Astrocyte (in vitro differentiated cells and primary cell): ENCODE measurements at regions not wholly inside any gene's neighbourhood (a gene's known extent, or its start where the extent isn't known, plus 50 kb on each side); places are given as distances from the start of the nearest gene placed in this dataset.

ENCODE experiments used
- DNase-seq: peaks from one replicate; pipeline ENCODE4 v3.0.0-alpha.2; 2010; ENCODE audit warnings: low read depth
- FAIRE-seq: peaks from 2 replicates; lab custom pipeline; 2011; peaks lifted over from hg19 to GRCh38; lab: Jason Lieb, UNC
- H2AFZ ChIP-seq: 2 replicates; pipeline ENCODE4 v1.6.0; 2012; ENCODE audit warnings: low read depth, low read length, inconsistent platforms
- H3K27ac ChIP-seq: 2 replicates; pipeline ENCODE4 v1.5.1; 2011; ENCODE audit warnings: low read depth, low read length, inconsistent platforms
- H3K27me3 ChIP-seq: 2 replicates; pipeline ENCODE4 v1.6.0; 2011; ENCODE audit warnings: low read length, inconsistent platforms; ENCODE audit not compliant: insufficient read depth
- H3K36me3 ChIP-seq: 2 replicates; pipeline ENCODE4 v1.5.1; 2011; ENCODE audit warnings: low read length, inconsistent platforms; ENCODE audit not compliant: insufficient read depth
- H3K4me1 ChIP-seq: 2 replicates; pipeline ENCODE4 v1.5.1; 2011; ENCODE audit warnings: low read length, inconsistent platforms; ENCODE audit not compliant: insufficient read depth
- H3K4me2 ChIP-seq: 2 replicates; pipeline ENCODE4 v1.6.0; 2012; ENCODE audit warnings: low read length, inconsistent platforms
- H3K4me3 ChIP-seq: 2 replicates; pipeline ENCODE4 v1.5.1; 2011; ENCODE audit warnings: low read depth, mild to moderate bottlenecking, low read length, inconsistent platforms; ENCODE audit not compliant: insufficient read depth
- H3K79me2 ChIP-seq: 2 replicates; pipeline ENCODE4 v1.6.0; 2012; ENCODE audit warnings: mild to moderate bottlenecking, low read length, inconsistent platforms; ENCODE audit not compliant: insufficient read depth
- H3K9ac ChIP-seq: 2 replicates; pipeline ENCODE4 v1.6.0; 2012; ENCODE audit warnings: mild to moderate bottlenecking, low read length, inconsistent platforms
- H3K9me3 ChIP-seq: 2 replicates; pipeline ENCODE4 v1.5.1; 2012; ENCODE audit warnings: low read depth, mild to moderate bottlenecking, low read length, inconsistent platforms; ENCODE audit not compliant: insufficient read depth
- H4K20me1 ChIP-seq: 2 replicates; pipeline ENCODE4 v1.6.0; 2012; ENCODE audit warnings: low read length, inconsistent platforms; ENCODE audit not compliant: insufficient read depth
- H3K27ac Mint-ChIP-seq: one replicate; pipeline ENCODE4 v1.8.0; 2021; ENCODE audit warnings: mild to moderate bottlenecking, mixed read lengths; ENCODE audit not compliant: unreplicated experiment
- H3K27me3 Mint-ChIP-seq: one replicate; pipeline ENCODE4 v1.8.0; 2021; ENCODE audit warnings: low read depth, mixed read lengths; ENCODE audit not compliant: unreplicated experiment
- H3K36me3 Mint-ChIP-seq: one replicate; pipeline ENCODE4 v1.8.0; 2021; ENCODE audit warnings: low read depth, mixed read lengths; ENCODE audit not compliant: unreplicated experiment
- H3K4me1 Mint-ChIP-seq: one replicate; pipeline ENCODE4 v1.8.0; 2021; ENCODE audit warnings: low read depth, mixed read lengths; ENCODE audit not compliant: unreplicated experiment
- H3K4me3 Mint-ChIP-seq: one replicate; pipeline ENCODE4 v1.8.0; 2021; ENCODE audit warnings: mild to moderate bottlenecking, moderate library complexity, mixed read lengths; ENCODE audit not compliant: unreplicated experiment
- H3K9me3 Mint-ChIP-seq: one replicate; pipeline ENCODE4 v1.8.0; 2021; ENCODE audit warnings: mild to moderate bottlenecking, mixed read lengths; ENCODE audit not compliant: unreplicated experiment
- CTCF ChIP-seq: IDR thresholded peaks from 2 replicates; pipeline ENCODE4 v1.5.1; 2011; ENCODE audit warnings: low read depth, mild to moderate bottlenecking, inconsistent platforms, low read length, moderate library complexity; ENCODE audit not compliant: insufficient read depth
- EZH2 ChIP-seq: IDR thresholded peaks from 2 replicates; pipeline ENCODE4 v1.6.1; 2012; ENCODE audit warnings: mild to moderate bottlenecking, low read length, inconsistent platforms; ENCODE audit not compliant: insufficient read depth

DNA sequence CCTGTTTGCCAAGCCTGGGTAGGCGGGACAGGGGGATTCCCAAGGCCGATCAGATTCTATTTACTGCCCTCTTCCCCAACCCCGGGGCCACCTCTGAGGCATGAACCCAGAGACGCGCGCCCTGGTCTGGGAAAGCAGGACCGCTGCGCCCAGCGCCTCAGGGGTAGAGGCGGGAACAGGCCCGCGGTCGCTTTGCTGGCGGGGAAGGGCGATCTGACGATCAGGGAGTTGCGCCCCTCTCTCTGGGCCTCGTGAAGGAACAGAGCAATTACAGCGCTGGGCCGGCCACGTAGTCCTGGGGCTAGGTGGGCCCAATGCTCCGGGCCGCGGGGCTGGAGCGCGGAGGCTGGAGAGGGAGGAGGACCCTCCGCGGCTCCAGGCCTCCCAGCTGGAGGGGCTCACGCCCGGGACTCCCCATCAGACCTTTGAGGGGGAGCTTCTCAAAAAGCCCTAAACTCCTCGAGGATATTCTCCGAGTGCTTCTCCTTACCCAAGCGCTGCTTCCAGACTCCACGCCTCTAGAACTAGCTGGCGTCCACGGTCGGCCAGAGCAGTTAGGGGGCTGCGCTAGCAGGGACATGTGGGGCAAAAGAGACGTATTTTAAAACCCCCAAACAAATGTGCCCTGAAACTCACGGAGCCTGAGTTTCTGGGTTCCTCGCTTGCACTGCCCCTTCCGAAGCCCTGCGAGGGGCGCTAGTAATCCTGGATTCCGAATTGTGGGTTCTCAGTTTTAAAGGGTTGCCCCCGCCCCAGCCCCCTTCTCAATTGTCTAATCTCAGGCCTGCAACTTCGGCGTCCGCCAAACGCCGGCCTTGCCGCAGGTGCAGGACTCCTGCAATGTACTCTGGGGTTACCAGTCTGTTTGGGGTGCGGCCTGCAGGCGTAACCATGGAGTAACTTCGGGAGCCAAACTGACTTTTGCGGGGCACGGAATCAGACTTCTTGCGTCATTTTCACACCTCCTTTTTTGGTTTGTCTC lies 57.6 kb downstream of the TMEM174 start:
- no peak overlapping the region for H3K27ac Mint-ChIP-seq
- peaks cover 17% of the 10 kb centered on the region for H3K4me1 ChIP-seq
- no peak overlapping the region for H3K4me3 Mint-ChIP-seq
- H3K4me2 ChIP-seq, result no peak overlapping the region
- H3K4me1 Mint-ChIP-seq, result peaks cover 17% of the 10 kb centered on the region
- H3K27me3 ChIP-seq, result peaks cover 10% of the 10 kb centered on the region
- H2AFZ ChIP-seq, result peak overlapping the region; percentile 21
- H3K27me3 Mint-ChIP-seq, result peaks cover 72% of the 10 kb centered on the region
- no peaks in the 10 kb centered on the region for H4K20me1 ChIP-seq
- H3K9me3 ChIP-seq, result no peaks in the 10 kb centered on the region
- no peaks in the 10 kb centered on the region for H3K9me3 Mint-ChIP-seq
- no peaks in the 10 kb centered on the region for H3K36me3 ChIP-seq
- no peak for FAIRE-seq
- no peak for DNase-seq
- H3K9ac ChIP-seq, result no peak overlapping the region
- H3K4me3 ChIP-seq, result no peak overlapping the region
- H3K27ac ChIP-seq, result no peak overlapping the region
- TF ChIP-seq EZH2, result no peak
- no peak for TF ChIP-seq CTCF
- H3K36me3 Mint-ChIP-seq, result no peaks in the 10 kb centered on the region
- no peaks in the 10 kb centered on the region for H3K79me2 ChIP-seq

- H3K27me3 Mint-ChIP-seq, result peaks cover 72% of the 10 kb centered on the region
Measured at GRCh38 chr5:73229271-73229670, 56.3 kb downstream of the TMEM174 start.

More at GRCh38 chr5:73229271-73229670, 56.3 kb downstream of the TMEM174 start:
- peak overlapping the region; percentile 23 for H3K4me2 ChIP-seq
- no peak overlapping the region for H3K27ac ChIP-seq
- no peaks in the 10 kb centered on the region for H3K9me3 ChIP-seq
- no peaks in the 10 kb centered on the region for H4K20me1 ChIP-seq
- peak; percentile 62 for FAIRE-seq
- Mint-ChIP-seq H3K4me3 (no peak overlapping the region), H3K27ac (no peak overlapping the region), H3K36me3 (no peaks in the 10 kb centered on the region), H3K4me1 (peaks cover 17% of the 10 kb centered on the region), H3K9me3 (no peaks in the 10 kb centered on the region)
- TF ChIP-seq EZH2 (no peak), CTCF (no peak)
- no peak overlapping the region for H3K4me3 ChIP-seq
- no peak overlapping the region for H2AFZ ChIP-seq
- no peak overlapping the region for H3K9ac ChIP-seq
- no peaks in the 10 kb centered on the region for H3K36me3 ChIP-seq
- peak; percentile 54 for DNase-seq
- no peaks in the 10 kb centered on the region for H3K79me2 ChIP-seq
- H3K4me1 ChIP-seq, result peaks cover 17% of the 10 kb centered on the region
- H3K27me3 ChIP-seq, result peaks cover 10% of the 10 kb centered on the region
